ENCODE measurements at regions not wholly inside any gene's neighbourhood (a gene's known extent, or its start where the extent isn't known, plus 50 kb on each side); places are given as distances from the start of the nearest gene placed in this dataset.

DNA sequence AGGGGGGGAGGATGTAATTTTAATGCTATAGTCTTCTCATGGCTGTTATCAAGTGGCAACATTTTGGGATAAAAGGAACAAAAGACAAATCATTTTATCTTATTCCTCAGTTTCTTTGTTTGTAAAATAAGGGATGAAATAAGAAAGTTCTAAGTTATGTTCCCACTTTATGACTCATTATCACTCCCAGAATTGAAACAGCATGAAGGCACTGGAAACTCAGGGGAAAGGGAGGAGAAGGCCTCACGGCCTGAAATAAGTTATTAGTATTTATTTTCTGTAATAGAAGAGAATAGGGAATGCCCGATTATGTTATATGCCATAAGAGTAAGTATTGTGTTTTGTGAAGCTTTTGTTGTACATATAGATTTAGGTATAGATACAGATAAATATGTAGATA, 85.0 kb upstream of the NAMPT start:
- no peak for TF ChIP-seq CTCF (IDR thresholded peaks at IDR 0.05)
- no peak for TF ChIP-seq POLR2A (IDR thresholded peaks at IDR 0.05)
